A549 (cell line): ENCODE measurements at regions not wholly inside any gene's neighbourhood (a gene's known extent, or its start where the extent isn't known, plus 50 kb on each side); places are given as distances from the start of the nearest gene placed in this dataset.

Source experiments
- CHD2 ChIP-seq: fragments of 150-350 bp; IDR thresholded peaks from 2 replicates; pipeline ENCODE4 v1.6.1; 2014; ENCODE audit warnings: low read length; ENCODE audit not compliant: partially characterized antibody
- CTCF ChIP-seq: fragments of >200 bp; sonication (Bioruptor Twin); formaldehyde crosslinking; IDR thresholded peaks from 3 replicates; pipeline ENCODE4 v1.5.1; 2016
- EP300 ChIP-seq, 2 experiments: fragments of >200 bp; sonication (Bioruptor Twin); formaldehyde crosslinking; IDR thresholded peaks; 2 replicates in 1 of 2; 3 replicates in 1 of 2; pipeline ENCODE4 v1.6.1; 2016 to 2017
- JUN ChIP-seq, 2 experiments: fragments of >200 bp; sonication (Bioruptor Twin); formaldehyde crosslinking; IDR thresholded peaks; 2 replicates in 1 of 2; 3 replicates in 1 of 2; pipeline ENCODE4 v1.6.1; 2016 to 2017
- NPAS2 ChIP-seq: fragments of 250-450 bp; sonication (Bioruptor Pico); IDR thresholded peaks from 2 replicates; pipeline ENCODE4 v1.8.0; 2022; ENCODE audit warnings: mild to moderate bottlenecking, moderate library complexity, borderline replicate concordance
- POLR2A ChIP-seq: IDR thresholded peaks from 2 replicates; pipeline ENCODE4 v1.6.1; 2012; ENCODE audit warnings: mild to moderate bottlenecking, low read length
- RARB ChIP-seq: fragments of 250-450 bp; sonication (Bioruptor Pico); IDR thresholded peaks from 2 replicates; pipeline ENCODE4 v1.8.0; 2021; ENCODE audit warnings: mild to moderate bottlenecking, moderate library complexity
- RNF2 ChIP-seq: fragments of 200-600 bp; sonication (generic); IDR thresholded peaks from 2 replicates; pipeline ENCODE4 v1.6.1; 2016; ENCODE audit warnings: low read depth, mild to moderate bottlenecking, antibody characterized with exemption, moderate library complexity, borderline replicate concordance
- SREBF2 ChIP-seq: fragments of 450-650 bp; IDR thresholded peaks from 2 replicates; pipeline ENCODE4 v1.6.1; 2014; ENCODE audit warnings: mild to moderate bottlenecking, moderate library complexity
- ZNF302 ChIP-seq: fragments of 250-450 bp; sonication (Bioruptor Pico); IDR thresholded peaks from 2 replicates; pipeline ENCODE4 v1.9.0; 2021; ENCODE audit warnings: inconsistent platforms, mild to moderate bottlenecking, moderate library complexity
- TF ChIP-seq, protein P1 (sequence below): IDR thresholded peaks from 2 replicates; pipeline ENCODE4 v1.6.1; 2012

GRCh38 chr16:29312835-29313558, 93.5 kb downstream of the NPIPB11 start:
- no peak for TF ChIP-seq EP300 (IDR thresholded peaks at IDR 0.05)
- TF ChIP-seq POLR2A = no peak
- TF ChIP-seq NPAS2 (CRISPR knock-in tag) = no peak
- TF ChIP-seq CTCF = no peak
- no peak for TF ChIP-seq ZNF302
- TF ChIP-seq RARB (CRISPR knock-in tag) = no peak
- TF ChIP-seq, protein P1, sequence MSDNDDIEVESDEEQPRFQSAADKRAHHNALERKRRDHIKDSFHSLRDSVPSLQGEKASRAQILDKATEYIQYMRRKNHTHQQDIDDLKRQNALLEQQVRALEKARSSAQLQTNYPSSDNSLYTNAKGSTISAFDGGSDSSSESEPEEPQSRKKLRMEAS = no peak
- no peak for TF ChIP-seq JUN (IDR thresholded peaks at IDR 0.05)
- TF ChIP-seq CHD2 = no peak
- no peak for TF ChIP-seq RNF2
- no peak for TF ChIP-seq SREBF2
